ENCODE measurements at regions not wholly inside any gene's neighbourhood (a gene's known extent, or its start where the extent isn't known, plus 50 kb on each side); places are given as distances from the start of the nearest gene placed in this dataset.

GRCh38 chr2:60603533-60604190, 50.2 kb upstream of the BCL11A start:
- no peak for DNase-seq (ENCODE audit: low read depth)

DNA sequence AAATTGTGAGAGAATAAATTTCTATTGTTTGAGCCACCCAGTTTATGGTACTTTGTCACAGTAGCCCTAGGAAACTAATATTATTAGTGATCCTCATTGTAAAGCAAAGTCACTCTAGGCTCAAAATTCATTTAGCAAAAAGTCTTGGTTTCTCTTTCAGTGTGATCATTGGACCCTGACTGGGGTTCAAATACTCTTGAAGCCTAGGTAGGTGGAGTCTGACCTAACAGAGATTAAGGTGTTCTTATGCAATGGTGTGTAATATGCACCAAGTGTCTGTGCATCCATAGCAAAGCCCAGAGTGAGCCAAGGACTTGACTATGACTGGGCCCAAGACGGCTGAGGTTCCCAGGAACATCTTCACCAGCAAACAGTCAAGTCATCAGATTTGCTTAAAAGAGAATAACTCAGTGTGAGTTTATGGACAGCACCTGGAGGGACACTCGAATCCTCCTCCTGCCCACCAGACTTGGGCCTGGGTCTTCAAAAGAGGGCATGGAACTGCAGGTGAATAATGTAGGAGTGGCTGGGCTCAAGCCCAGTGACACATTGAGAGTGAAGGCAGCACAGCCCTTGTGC, 51.1 kb upstream of the BCL11A start:
- DNase-seq (ENCODE audit: low read depth), result no peak

- DNase-seq (ENCODE audit: low read depth), result no peak
Measured at GRCh38 chr2:60605866-60606265, 52.4 kb upstream of the BCL11A start.

DNA sequence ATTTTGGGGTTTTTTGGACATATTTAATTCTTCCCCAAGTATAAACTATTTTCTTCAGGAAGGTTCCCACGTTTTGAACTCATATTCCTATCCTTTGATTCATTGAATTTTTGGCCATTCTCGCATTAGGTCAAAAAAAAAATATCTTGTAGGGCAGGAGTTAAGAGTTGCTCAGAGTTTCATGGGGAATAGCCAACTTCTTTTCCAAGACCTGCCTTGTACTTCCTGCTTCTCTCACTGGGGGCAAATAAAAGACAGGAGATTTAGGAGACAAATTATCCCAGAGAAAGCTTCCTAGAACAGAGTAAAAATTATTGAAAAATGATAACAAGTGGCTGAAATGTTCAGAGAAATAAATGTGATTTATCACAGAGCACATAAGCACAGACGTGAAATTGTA, 55.2 kb upstream of the BCL11A start:
- DNase-seq (ENCODE audit: low read depth), result no peak

GRCh38 chr2:60612033-60612432, 58.6 kb upstream of the BCL11A start:
- no peak for DNase-seq (ENCODE audit: low read depth)

GRCh38 chr2:60614319-60614718, 60.9 kb upstream of the BCL11A start:
- DNase-seq (ENCODE audit: low read depth), result no peak

DNA sequence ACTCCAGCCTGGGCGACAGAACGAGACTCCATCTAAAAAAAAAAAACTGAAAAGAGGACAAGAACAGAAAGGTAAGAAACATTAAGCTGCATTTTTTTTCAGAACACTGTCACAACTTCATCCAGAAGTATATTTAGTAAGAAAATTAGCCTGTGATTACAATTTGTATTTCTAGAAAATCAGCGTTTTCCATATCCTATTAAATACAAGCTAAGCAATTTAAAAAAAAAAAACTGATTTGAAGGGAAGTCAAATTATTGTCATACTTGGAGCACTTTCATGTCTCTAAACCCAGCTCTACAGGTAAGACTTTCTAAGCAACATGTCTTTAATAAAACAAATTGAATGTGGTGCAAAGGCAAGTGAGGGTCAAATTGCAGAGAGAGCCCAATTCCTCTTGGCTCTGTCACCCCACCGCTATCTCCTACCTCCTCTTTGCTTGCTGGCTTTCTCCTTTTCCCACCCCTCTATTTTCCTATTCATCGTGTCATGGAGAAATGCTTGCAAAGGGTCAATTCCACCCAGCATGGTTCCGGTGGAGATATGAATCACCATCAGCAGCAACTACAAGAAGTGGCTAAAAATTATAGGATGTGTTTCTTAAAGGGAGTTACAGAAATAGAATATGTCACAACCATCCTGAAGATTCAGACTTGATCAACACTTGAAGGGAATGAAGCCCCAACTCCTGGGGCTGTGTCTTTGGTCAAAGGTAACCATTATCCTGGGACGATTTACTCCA, 68.4 kb upstream of the BCL11A start:
- no peak for DNase-seq (ENCODE audit: low read depth)

- DNase-seq (ENCODE audit: low read depth), result no peak
Measured at GRCh38 chr2:60623040-60623439, 69.6 kb upstream of the BCL11A start.

DNA sequence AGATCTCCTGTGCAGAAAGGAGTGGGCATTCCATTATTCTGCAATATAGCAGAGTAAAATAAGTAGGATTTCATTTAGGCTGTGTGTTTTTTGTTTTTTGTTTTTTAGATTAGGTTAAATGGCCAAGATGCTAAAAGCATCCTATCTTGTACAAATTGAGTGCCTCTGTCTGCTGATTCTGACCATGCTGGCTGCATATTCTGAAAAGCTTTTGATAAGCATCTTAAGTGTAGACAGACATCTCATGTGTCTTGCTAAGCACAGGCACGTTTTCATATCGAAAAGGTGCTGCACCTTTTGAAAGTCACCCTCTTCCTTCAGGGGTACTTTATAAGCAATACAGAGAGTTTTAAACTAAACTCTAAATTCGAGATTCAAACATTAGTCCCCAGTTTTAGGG, 74.0 kb upstream of the BCL11A start:
- no peak for DNase-seq (ENCODE audit: low read depth)

DNA sequence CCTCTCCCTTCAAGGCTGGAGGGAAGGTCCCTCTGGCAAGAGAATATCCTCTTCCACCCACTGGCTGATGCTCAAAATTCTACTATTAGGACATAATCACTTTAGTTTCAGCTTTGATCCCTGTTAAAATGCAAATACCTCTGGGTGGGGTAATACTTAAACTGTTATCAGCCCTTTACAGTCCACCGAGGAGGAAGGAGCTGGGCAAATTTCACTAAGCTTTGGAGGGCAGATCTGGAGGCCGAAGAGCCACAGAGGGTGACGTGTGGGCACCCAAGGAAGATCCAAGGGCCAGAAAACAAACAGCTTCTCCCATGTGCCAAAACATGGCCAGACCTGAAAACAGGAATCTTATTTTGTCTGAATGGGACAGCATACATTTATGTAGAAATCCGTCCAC, 74.6 kb upstream of the BCL11A start:
- DNase-seq (ENCODE audit: low read depth), result no peak

DNA sequence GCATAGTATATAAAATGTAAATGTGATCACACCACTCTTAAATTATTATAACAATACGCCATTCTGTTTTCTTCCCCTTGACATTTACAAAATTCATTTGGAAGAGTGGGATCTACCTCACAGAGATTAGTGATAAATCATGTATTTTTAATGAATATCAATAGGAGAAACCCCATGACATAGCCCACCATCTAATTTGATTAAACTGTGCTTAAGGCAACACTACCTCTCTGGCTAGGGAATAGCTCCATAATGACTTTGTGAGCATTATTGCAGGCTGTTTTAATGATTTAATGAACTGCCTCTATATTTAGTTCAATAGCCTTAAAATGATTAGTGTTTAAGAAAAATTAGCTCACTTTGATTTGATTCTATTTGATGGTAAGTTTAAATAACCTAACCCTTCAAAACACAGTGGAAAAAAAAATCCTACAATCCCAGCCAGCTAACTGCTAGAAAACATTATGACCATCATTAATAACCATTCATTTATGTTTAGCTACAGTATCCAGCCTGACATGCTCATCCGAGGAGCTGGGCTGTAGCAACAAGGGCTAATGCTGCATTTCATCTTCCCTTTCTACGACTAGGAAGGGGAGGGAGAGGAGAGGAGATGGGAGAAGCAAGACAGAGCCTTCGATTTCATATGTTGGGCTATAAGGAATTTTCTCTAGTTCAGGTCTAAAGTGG, 75.3 kb upstream of the BCL11A start:
- no peak for DNase-seq (ENCODE audit: low read depth)

GRCh38 chr2:60629305-60629662, 75.8 kb upstream of the BCL11A start:
- no peak for DNase-seq (ENCODE audit: low read depth)

- no peak for DNase-seq (ENCODE audit: low read depth)
Measured at GRCh38 chr2:60629801-60630385, 76.4 kb upstream of the BCL11A start.

DNA sequence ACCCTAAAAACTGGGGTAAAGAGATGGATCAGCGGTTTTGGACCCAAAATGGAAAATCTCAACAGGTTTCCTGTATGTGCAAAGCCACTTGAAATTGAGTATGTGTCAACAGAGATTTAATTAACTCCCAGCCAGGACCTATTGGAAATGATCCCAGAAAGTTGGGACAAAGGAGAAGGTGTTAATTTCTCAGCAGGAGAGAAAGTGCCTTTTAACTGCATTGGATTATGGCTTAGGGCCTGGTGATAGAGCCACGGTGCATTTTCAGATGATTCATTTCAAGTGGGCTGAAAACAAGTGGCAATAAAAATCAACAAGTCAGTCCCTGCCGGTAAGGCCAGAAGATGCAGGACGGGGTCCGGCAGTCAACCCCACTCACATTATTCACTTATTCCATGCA, 80.2 kb upstream of the BCL11A start:
- DNase-seq (ENCODE audit: low read depth), result no peak

- no peak for DNase-seq (ENCODE audit: low read depth)
Measured at GRCh38 chr2:60634438-60634837, 81.0 kb upstream of the BCL11A start.

GRCh38 chr2:60641811-60642788, 88.6 kb upstream of the BCL11A start:
- DNase-seq (ENCODE audit: low read depth), result peak; percentile 49

DNA sequence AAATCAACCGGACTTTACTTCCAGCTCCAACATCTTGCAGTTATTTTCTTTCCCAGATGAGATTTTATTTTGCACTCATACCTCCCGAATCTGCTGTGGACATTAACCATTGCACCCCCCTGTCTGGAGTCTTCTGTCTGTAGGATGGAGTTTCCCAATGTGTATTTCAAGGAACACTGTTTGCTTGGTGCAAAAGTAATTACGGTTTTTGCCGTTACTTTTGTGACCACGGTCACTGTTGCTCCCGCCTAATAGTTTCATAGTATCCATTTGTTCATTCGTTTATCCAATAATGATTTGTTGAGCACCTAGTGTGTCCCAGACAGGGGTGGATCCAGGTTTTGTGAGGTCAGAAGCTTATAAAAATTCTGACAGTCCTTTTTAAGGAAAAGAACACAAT, 90.3 kb upstream of the BCL11A start:
- DNase-seq (ENCODE audit: low read depth), result no peak

DNA sequence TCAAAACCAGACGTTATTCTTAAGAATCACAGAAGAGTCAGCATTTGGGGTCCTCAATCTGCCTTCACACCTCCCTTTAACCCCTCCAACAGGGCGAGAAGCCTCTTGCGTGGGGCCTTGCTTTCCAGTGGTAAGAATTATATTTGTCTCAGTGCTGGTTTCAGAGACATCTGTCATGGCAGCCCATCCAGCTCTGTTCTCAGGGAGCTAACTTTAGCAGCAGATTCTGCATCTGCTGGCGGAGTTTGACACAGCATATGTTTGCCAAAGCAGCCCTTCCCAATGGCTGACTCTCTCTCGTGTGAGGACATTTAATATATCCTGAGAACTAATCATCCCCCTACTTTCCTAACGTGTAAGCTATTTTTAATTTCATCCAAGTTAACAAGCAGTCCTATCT, 91.5 kb upstream of the BCL11A start:
- DNase-seq (ENCODE audit: low read depth), result no peak

DNA sequence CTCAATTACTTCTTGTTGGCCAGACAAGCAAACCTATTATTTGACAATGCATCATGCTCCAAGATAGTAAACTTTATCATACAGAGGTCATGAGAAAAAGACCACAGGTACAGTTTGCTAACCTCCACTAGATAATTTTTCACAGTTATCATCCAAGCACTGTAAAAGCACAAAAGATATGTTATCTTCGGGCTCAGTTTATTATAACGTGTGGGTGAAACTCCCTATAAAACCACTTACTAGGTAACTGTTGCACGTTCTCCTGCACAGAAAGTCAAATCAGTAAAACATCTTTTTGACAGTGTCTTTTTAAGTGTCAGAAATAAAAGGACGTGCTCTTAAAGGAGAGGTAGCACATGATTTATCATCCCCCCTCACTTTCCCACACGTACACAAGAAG, 94.7 kb upstream of the BCL11A start:
- DNase-seq (ENCODE audit: low read depth), result no peak

- no peak for DNase-seq (ENCODE audit: low read depth)
Measured at GRCh38 chr2:60649721-60650120, 96.3 kb upstream of the BCL11A start.

GRCh38 chr2:60652832-60653340, 99.4 kb upstream of the BCL11A start:
- DNase-seq (ENCODE audit: low read depth), result no peak

Measured in EH (cell line).